ENCODE measurements at regions not wholly inside any gene's neighbourhood (a gene's known extent, or its start where the extent isn't known, plus 50 kb on each side); places are given as distances from the start of the nearest gene placed in this dataset.

- TF ChIP-seq CTCF (IDR thresholded peaks at IDR 0.05) (no peak), POLR2A (IDR thresholded peaks at IDR 0.05) (no peak), EP300 (IDR thresholded peaks at IDR 0.05) (no peak)
Observed at GRCh38 chr13:33751151-33751550, 66.8 kb upstream of the RFC3 start.
